ENCODE measurements at regions not wholly inside any gene's neighbourhood (a gene's known extent, or its start where the extent isn't known, plus 50 kb on each side); places are given as distances from the start of the nearest gene placed in this dataset.

DNA sequence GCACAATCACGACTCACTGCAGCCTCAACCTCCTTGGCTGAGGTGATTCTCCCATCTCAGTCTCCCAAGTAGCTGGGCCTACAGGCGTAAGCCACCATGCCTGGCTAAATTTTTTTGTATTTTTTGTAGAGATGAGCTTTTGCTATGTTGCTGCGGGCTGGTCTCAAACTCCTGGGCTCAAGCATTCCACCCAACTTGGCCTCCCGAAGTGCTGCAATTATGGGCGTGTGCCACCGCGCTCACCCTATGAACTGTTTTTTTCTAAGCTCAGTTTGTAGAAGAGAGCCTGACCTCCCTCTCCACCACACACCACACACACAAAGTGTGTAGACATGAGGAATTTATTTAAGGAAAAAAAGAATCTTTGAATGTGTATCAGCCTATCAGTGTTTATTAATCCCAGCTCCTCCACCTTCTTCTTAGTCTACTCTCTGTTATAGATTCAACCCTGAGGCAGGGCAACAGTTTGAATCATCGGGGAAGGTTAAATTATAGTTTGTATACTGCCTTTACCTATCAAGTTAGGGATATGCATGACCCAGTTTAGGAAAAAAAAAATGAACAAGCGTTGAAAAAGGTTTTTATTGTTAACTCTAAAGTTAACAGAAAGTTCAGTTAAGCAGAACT is 74.1 kb downstream of the PLEKHG1 start:
- no peaks in the 10 kb centered on the region for H3K79me2 ChIP-seq (ENCODE audit: low read length)
- no peaks in the 10 kb centered on the region for H3K9me2 ChIP-seq (replicated peaks; ENCODE audit: low read length)
- no peaks in the 10 kb centered on the region for H4K20me1 ChIP-seq (ENCODE audit: low read length)
- H3K9ac ChIP-seq (ENCODE audit: low read length) = no peak overlapping the region
- no peaks in the 10 kb centered on the region for H3K9me3 ChIP-seq (ENCODE audit: low read length)
- H3K4me1 ChIP-seq (ENCODE audit: insufficient read depth, low read length) = 0 out of 2 replicates have a peak, but pooled peaks cover 2% of the 10 kb centered on the region
- no peak overlapping the region for H3K4me2 ChIP-seq (ENCODE audit: low read length)
- no peak for TF ChIP-seq CTCF (conservative IDR thresholded peaks at IDR 0.05; ENCODE audit: low read depth, low read length)
- TF ChIP-seq EZH2phosphoT487 (IDR thresholded peaks at IDR 0.05; ENCODE audit: borderline replicate concordance, low read length) = no peak
- TF ChIP-seq EZH2 (IDR thresholded peaks at IDR 0.05; ENCODE audit: low read length, unreplicated experiment) = no peak
- ATAC-seq (no peak), DNase-seq (no peak)
- ChIA-PET CTCF (no interaction called here), POLR2A (ENCODE audit: unreplicated experiment) (no interaction called here)
- no TSS peak for BruUV-seq (replicated peaks)
- no peaks in the 10 kb centered on the region for H3K36me3 ChIP-seq (ENCODE audit: low read depth, low read length)
- intact Hi-C loops (cut with micrococcal nuclease) = no loop called here
- H3K4me3 ChIP-seq (ENCODE audit: low read length) = no peak overlapping the region
- H3K27ac ChIP-seq (ENCODE audit: low read length) = no peak overlapping the region
- H3F3A ChIP-seq (ENCODE audit: low read length, unreplicated experiment) = no peaks in the 10 kb centered on the region
- no peak overlapping the region for H2AFZ ChIP-seq (ENCODE audit: low read length)
- H3K27me3 ChIP-seq (ENCODE audit: low read length) = no peaks in the 10 kb centered on the region

DNA sequence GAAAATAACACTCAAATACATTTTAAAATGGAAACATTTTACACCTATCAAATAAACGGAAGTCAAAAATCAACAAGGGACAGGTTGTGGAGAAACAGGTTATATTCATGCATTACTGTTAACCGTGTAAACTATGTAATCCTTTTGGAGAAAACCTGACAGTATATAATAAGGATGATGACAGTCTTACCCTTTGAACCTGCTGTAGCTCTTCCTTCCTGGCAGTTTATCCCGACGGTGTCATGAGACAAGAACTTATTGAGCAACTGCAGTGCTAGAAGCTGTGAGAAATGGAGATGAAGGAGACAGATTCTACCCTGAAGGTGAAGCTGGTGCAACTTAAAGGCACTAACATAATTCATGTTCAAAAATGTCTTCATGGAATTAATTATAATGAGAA is 76.7 kb downstream of the PLEKHG1 start:
- CTCF ChIA-PET = no interaction called here
- H3K79me2 ChIP-seq (ENCODE audit: low read length) = no peaks in the 10 kb centered on the region

DNA sequence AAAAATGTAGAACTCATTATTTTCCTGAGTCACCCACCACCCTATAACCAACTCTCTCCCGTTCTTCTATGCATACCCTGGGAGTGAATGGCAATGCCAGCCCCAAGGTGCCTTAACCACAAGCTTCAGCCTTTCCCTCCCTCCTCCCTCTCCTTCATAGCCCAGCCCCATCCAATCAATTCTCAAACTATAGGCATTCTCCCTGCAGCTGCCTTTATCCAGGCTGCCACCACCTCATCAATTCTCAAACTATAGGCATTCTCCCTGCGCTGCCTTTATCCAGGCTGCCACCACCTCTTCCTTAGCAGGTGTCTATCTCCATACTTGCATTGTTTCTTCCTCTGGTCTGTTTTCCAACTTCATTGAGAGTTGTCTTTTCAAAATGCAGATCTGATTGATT is 77.1 kb downstream of the PLEKHG1 start:
- Histone ChIP-seq H3K4me2 (ENCODE audit: low read length) (no peak overlapping the region), H3K27ac (ENCODE audit: low read length) (no peak overlapping the region), H3K9me2 (replicated peaks; ENCODE audit: low read length) (no peaks in the 10 kb centered on the region), H3K9me3 (ENCODE audit: low read length) (no peaks in the 10 kb centered on the region), H3F3A (ENCODE audit: low read length, unreplicated experiment) (no peaks in the 10 kb centered on the region), H3K4me1 (ENCODE audit: insufficient read depth, low read length) (no peaks in the 10 kb centered on the region), H2AFZ (ENCODE audit: low read length) (no peak overlapping the region), H3K79me2 (ENCODE audit: low read length) (no peaks in the 10 kb centered on the region), H4K20me1 (ENCODE audit: low read length) (no peaks in the 10 kb centered on the region), H3K36me3 (ENCODE audit: low read depth, low read length) (no peaks in the 10 kb centered on the region), H3K27me3 (ENCODE audit: low read length) (no peaks in the 10 kb centered on the region), H3K4me3 (ENCODE audit: low read length) (no peak overlapping the region), H3K9ac (ENCODE audit: low read length) (no peak overlapping the region)
- DNase-seq (no peak), ATAC-seq (no peak)
- BruUV-seq (replicated peaks) = no TSS peak
- no peak for TF ChIP-seq CTCF (conservative IDR thresholded peaks at IDR 0.05; ENCODE audit: low read depth, low read length)
- TF ChIP-seq EZH2 (IDR thresholded peaks at IDR 0.05; ENCODE audit: low read length, unreplicated experiment) = no peak
- no peak for TF ChIP-seq EZH2phosphoT487 (IDR thresholded peaks at IDR 0.05; ENCODE audit: borderline replicate concordance, low read length)
- intact Hi-C loops (cut with micrococcal nuclease) = no loop called here
- CTCF ChIA-PET = no interaction called here
- POLR2A ChIA-PET (ENCODE audit: unreplicated experiment) = no interaction called here

More for the DNA sequence above, 76.7 kb downstream of the PLEKHG1 start:
- H3K27me3 ChIP-seq (ENCODE audit: low read length) = no peaks in the 10 kb centered on the region
- ATAC-seq (no peak), DNase-seq (no peak)
- POLR2A ChIA-PET (ENCODE audit: unreplicated experiment) = no interaction called here
- H3K9ac ChIP-seq (ENCODE audit: low read length) = no peak overlapping the region
- H3K36me3 ChIP-seq (ENCODE audit: low read depth, low read length) = no peaks in the 10 kb centered on the region
- no peaks in the 10 kb centered on the region for H3F3A ChIP-seq (ENCODE audit: low read length, unreplicated experiment)
- H3K27ac ChIP-seq (ENCODE audit: low read length) = no peak overlapping the region
- H3K4me1 ChIP-seq (ENCODE audit: insufficient read depth, low read length) = no peaks in the 10 kb centered on the region
- H3K9me2 ChIP-seq (replicated peaks; ENCODE audit: low read length) = no peaks in the 10 kb centered on the region
- no peak overlapping the region for H3K4me3 ChIP-seq (ENCODE audit: low read length)
- no peaks in the 10 kb centered on the region for H4K20me1 ChIP-seq (ENCODE audit: low read length)
- H3K4me2 ChIP-seq (ENCODE audit: low read length) = no peak overlapping the region
- no peaks in the 10 kb centered on the region for H3K9me3 ChIP-seq (ENCODE audit: low read length)
- intact Hi-C loops (cut with micrococcal nuclease) = no loop called here
- no peak overlapping the region for H2AFZ ChIP-seq (ENCODE audit: low read length)
- TF ChIP-seq EZH2phosphoT487 (IDR thresholded peaks at IDR 0.05; ENCODE audit: borderline replicate concordance, low read length) (no peak), EZH2 (IDR thresholded peaks at IDR 0.05; ENCODE audit: low read length, unreplicated experiment) (no peak)
- no TSS peak for BruUV-seq (replicated peaks)

Data from PC-3 (cell line).